GM23338 (cell line): ENCODE measurements at regions not wholly inside any gene's neighbourhood (a gene's known extent, or its start where the extent isn't known, plus 50 kb on each side); places are given as distances from the start of the nearest gene placed in this dataset.

Experiments
- ATAC-seq: fragments of 200-7000 bp; cut with Tn5 transposase; 3 replicates; pipeline ENCODE4 v1.9.1; 2020
- DNase-seq: peaks from one replicate; pipeline ENCODE4 v3.0.0-alpha.2; 2015; ENCODE audit warnings: low spot score
- H2AFZ ChIP-seq: fragments of 200-600 bp; sonication (generic); 2 replicates; pipeline ENCODE4 v1.8.0; 2016; ENCODE audit warnings: antibody characterized with exemption, mild to moderate bottlenecking, moderate library complexity
- H3F3A ChIP-seq: fragments of 200-600 bp; sonication (generic); replicated peaks from 2 replicates; pipeline ENCODE4 v1.8.0; 2017; ENCODE audit warnings: antibody characterized with exemption, mixed run types, low read depth
- H3K27ac ChIP-seq: fragments of 200-600 bp; sonication (generic); 2 replicates; pipeline ENCODE4 v1.6.1; 2016; ENCODE audit warnings: low read depth
- H3K27me3 ChIP-seq: fragments of 200-600 bp; sonication (generic); 2 replicates; pipeline ENCODE4 v1.8.0; 2016; ENCODE audit warnings: mild to moderate bottlenecking, mixed run types, moderate library complexity; ENCODE audit not compliant: insufficient read depth
- H3K36me3 ChIP-seq: fragments of 200-600 bp; sonication (generic); 2 replicates; pipeline ENCODE4 v1.8.0; 2016; ENCODE audit warnings: mild to moderate bottlenecking; ENCODE audit not compliant: insufficient read depth
- H3K4me1 ChIP-seq: fragments of 200-600 bp; sonication (generic); 2 replicates; pipeline ENCODE4 v1.8.0; 2016; ENCODE audit warnings: mild to moderate bottlenecking, moderate library complexity; ENCODE audit not compliant: insufficient read depth
- H3K4me2 ChIP-seq: fragments of 200-600 bp; sonication (generic); 2 replicates; pipeline ENCODE4 v1.7.1; 2017; ENCODE audit warnings: mixed run types
- H3K4me3 ChIP-seq: fragments of 200-600 bp; sonication (generic); 2 replicates; pipeline ENCODE4 v1.6.1; 2016; ENCODE audit warnings: mixed run types
- H3K79me2 ChIP-seq: fragments of 200-600 bp; sonication (generic); replicated peaks from 2 replicates; pipeline ENCODE4 v1.8.0; 2017; ENCODE audit warnings: mild to moderate bottlenecking; ENCODE audit not compliant: insufficient read depth
- H3K9me2 ChIP-seq: fragments of 200-600 bp; sonication (generic); 2 replicates; pipeline ENCODE4 v1.8.0; 2017; ENCODE audit not compliant: insufficient read depth
- H4K20me1 ChIP-seq: fragments of 200-600 bp; sonication (generic); replicated peaks from 2 replicates; pipeline ENCODE4 v1.8.0; 2017; ENCODE audit warnings: mild to moderate bottlenecking; ENCODE audit not compliant: insufficient read depth
- H3K27ac Mint-ChIP-seq: 2 replicates; pipeline ENCODE4 v1.8.0; 2020; ENCODE audit warnings: inconsistent platforms, mild to moderate bottlenecking, moderate library complexity, mixed read lengths
- H3K27me3 Mint-ChIP-seq: 3 replicates; pipeline ENCODE4 v1.8.0; 2022; ENCODE audit warnings: low read depth, mild to moderate bottlenecking, moderate library complexity, mixed read lengths, inconsistent platforms; ENCODE audit not compliant: insufficient read depth, poor library complexity
- H3K36me3 Mint-ChIP-seq: 3 replicates; pipeline ENCODE4 v1.8.0; 2021; ENCODE audit warnings: low read depth, mild to moderate bottlenecking, inconsistent platforms, moderate library complexity, mixed read lengths
- H3K4me1 Mint-ChIP-seq: 3 replicates; pipeline ENCODE4 v1.8.0; 2020; ENCODE audit warnings: mild to moderate bottlenecking, inconsistent platforms, mixed read lengths
- H3K4me3 Mint-ChIP-seq: 3 replicates; pipeline ENCODE4 v1.8.0; 2021; ENCODE audit warnings: moderate library complexity, mild to moderate bottlenecking, inconsistent platforms, mixed read lengths
- H3K9me3 Mint-ChIP-seq: 3 replicates; pipeline ENCODE4 v1.8.0; 2020; ENCODE audit warnings: moderate library complexity, mild to moderate bottlenecking, inconsistent platforms, mixed read lengths
- EZH2 ChIP-seq: fragments of 200-600 bp; sonication (generic); IDR thresholded peaks from one replicate; pipeline ENCODE4 v1.8.0; 2017; ENCODE audit warnings: antibody characterized with exemption, mild to moderate bottlenecking, low read depth; ENCODE audit not compliant: unreplicated experiment
- EZH2phosphoT487 ChIP-seq: fragments of 200-600 bp; sonication (generic); IDR thresholded peaks from one replicate; pipeline ENCODE4 v1.8.1; 2018; ENCODE audit warnings: antibody characterized with exemption; ENCODE audit not compliant: unreplicated experiment
- JUNB ChIP-seq: IDR thresholded peaks from one replicate; pipeline ENCODE4 v1.6.1; 2016; ENCODE audit warnings: antibody characterized with exemption; ENCODE audit not compliant: unreplicated experiment
- NANOG ChIP-seq: IDR thresholded peaks from 2 replicates; pipeline ENCODE4 v1.6.1; 2016; ENCODE audit warnings: antibody characterized with exemption, borderline replicate concordance
- POLR2AphosphoS5 ChIP-seq: IDR thresholded peaks from 2 replicates; pipeline ENCODE4 v1.6.1; 2016; ENCODE audit warnings: antibody characterized with exemption, low read depth
- REST ChIP-seq: IDR thresholded peaks from one replicate; pipeline ENCODE4 v1.6.1; 2018; ENCODE audit warnings: antibody characterized with exemption; ENCODE audit not compliant: unreplicated experiment
- STAT1 ChIP-seq: IDR thresholded peaks from one replicate; pipeline ENCODE4 v1.6.1; 2016; ENCODE audit warnings: antibody characterized with exemption; ENCODE audit not compliant: unreplicated experiment
- ZNF331 ChIP-seq: fragments of 250-450 bp; sonication (Bioruptor Pico); IDR thresholded peaks from 2 replicates; pipeline ENCODE4 v1.5.0; 2020; ENCODE audit warnings: low read depth, mild to moderate bottlenecking, moderate library complexity
- TF ChIP-seq, protein P1 (sequence below), 2 experiments: fragments of 200-600 bp in 1 of 2; sonication (generic) in 1 of 2; conservative IDR thresholded peaks; 2 replicates each; pipeline versions ENCODE4 v1.5.1 to v1.6.1; 2016 to 2017; ENCODE audit warnings: antibody characterized with exemption in 2 of 2, low read depth in 2 of 2, mild to moderate bottlenecking in 2 of 2, moderate library complexity in 1 of 2
- TF ChIP-seq, protein P2 (sequence below): fragments of 250-450 bp; sonication (Bioruptor Pico); IDR thresholded peaks from 2 replicates; pipeline ENCODE4 v1.5.0; 2020; ENCODE audit warnings: mild to moderate bottlenecking, moderate library complexity

- TF ChIP-seq, protein P1, sequence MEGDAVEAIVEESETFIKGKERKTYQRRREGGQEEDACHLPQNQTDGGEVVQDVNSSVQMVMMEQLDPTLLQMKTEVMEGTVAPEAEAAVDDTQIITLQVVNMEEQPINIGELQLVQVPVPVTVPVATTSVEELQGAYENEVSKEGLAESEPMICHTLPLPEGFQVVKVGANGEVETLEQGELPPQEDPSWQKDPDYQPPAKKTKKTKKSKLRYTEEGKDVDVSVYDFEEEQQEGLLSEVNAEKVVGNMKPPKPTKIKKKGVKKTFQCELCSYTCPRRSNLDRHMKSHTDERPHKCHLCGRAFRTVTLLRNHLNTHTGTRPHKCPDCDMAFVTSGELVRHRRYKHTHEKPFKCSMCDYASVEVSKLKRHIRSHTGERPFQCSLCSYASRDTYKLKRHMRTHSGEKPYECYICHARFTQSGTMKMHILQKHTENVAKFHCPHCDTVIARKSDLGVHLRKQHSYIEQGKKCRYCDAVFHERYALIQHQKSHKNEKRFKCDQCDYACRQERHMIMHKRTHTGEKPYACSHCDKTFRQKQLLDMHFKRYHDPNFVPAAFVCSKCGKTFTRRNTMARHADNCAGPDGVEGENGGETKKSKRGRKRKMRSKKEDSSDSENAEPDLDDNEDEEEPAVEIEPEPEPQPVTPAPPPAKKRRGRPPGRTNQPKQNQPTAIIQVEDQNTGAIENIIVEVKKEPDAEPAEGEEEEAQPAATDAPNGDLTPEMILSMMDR (conservative IDR thresholded peaks at IDR 0.05; ENCODE audit: low read depth in 2 of 2) = no peak
- TF ChIP-seq JUNB = no peak
- TF ChIP-seq NANOG = no peak
- TF ChIP-seq REST = no peak
- TF ChIP-seq EZH2 = no peak
- TF ChIP-seq EZH2phosphoT487 = no peak
These were observed 1498.3 kb downstream of the CDH11 start (continued) for GRCh38 chr16:63623551-63624039.

DNA sequence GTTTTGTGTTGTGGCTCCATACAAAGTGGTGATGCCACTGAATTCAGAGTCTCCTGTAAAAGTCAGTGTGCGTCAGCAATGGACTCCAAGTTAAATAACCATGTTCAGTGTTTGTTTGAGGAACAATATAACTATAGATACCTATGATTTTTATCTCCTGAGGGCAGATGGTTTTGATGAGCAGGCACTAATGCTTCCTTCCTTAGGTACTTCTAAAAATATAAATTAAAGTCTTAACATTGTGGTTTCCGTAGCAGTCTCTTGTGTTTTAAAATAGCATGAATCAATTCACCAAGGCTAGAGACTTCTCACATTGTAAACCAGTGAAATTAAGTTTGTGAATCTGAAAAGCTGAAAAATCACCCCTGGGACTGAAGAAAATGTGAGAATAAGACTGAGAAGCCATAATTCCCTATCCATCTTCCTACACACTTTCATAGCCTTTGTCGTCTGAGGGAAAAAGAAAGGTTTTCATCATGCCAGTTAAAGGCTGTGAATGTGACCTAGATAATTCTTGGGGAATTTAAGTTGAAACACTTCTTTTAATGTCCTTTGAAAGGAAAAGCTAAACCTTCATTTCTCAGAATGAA is 1502.9 kb downstream of the CDH11 start:
- Histone ChIP-seq H3K4me3 (no peak overlapping the region), H4K20me1 (no peaks in the 10 kb centered on the region), H3K27me3 (peaks cover 7% of the 10 kb centered on the region; the same call in 1 of the 2 replicates), H3K9me2 (0 out of 2 replicates have a peak, but pooled peaks cover 3% of the 10 kb centered on the region), H2AFZ (no peak overlapping the region), H3F3A (no peaks in the 10 kb centered on the region), H3K4me2 (no peak overlapping the region), H3K4me1 (no peaks in the 10 kb centered on the region), H3K36me3 (no peaks in the 10 kb centered on the region), H3K27ac (no peak overlapping the region), H3K79me2 (no peaks in the 10 kb centered on the region)
- H3K36me3 Mint-ChIP-seq = peaks cover 4% of the 10 kb centered on the region; the same call in 1 of the 3 replicates
- H3K9me3 Mint-ChIP-seq = peaks cover 4% of the 10 kb centered on the region; the same call in 1 of the 3 replicates
- no peak overlapping the region for H3K27ac Mint-ChIP-seq
- peaks cover 3% of the 10 kb centered on the region for H3K27me3 Mint-ChIP-seq
- no peak for ATAC-seq
- no peak for DNase-seq
- no peak overlapping the region for H3K4me3 Mint-ChIP-seq
- H3K4me1 Mint-ChIP-seq = no peaks in the 10 kb centered on the region
- TF ChIP-seq EZH2phosphoT487 (no peak), POLR2AphosphoS5 (no peak), ZNF331 (no peak), EZH2 (no peak), NANOG (no peak), STAT1 (no peak), JUNB (no peak)
- TF ChIP-seq, protein P2, sequence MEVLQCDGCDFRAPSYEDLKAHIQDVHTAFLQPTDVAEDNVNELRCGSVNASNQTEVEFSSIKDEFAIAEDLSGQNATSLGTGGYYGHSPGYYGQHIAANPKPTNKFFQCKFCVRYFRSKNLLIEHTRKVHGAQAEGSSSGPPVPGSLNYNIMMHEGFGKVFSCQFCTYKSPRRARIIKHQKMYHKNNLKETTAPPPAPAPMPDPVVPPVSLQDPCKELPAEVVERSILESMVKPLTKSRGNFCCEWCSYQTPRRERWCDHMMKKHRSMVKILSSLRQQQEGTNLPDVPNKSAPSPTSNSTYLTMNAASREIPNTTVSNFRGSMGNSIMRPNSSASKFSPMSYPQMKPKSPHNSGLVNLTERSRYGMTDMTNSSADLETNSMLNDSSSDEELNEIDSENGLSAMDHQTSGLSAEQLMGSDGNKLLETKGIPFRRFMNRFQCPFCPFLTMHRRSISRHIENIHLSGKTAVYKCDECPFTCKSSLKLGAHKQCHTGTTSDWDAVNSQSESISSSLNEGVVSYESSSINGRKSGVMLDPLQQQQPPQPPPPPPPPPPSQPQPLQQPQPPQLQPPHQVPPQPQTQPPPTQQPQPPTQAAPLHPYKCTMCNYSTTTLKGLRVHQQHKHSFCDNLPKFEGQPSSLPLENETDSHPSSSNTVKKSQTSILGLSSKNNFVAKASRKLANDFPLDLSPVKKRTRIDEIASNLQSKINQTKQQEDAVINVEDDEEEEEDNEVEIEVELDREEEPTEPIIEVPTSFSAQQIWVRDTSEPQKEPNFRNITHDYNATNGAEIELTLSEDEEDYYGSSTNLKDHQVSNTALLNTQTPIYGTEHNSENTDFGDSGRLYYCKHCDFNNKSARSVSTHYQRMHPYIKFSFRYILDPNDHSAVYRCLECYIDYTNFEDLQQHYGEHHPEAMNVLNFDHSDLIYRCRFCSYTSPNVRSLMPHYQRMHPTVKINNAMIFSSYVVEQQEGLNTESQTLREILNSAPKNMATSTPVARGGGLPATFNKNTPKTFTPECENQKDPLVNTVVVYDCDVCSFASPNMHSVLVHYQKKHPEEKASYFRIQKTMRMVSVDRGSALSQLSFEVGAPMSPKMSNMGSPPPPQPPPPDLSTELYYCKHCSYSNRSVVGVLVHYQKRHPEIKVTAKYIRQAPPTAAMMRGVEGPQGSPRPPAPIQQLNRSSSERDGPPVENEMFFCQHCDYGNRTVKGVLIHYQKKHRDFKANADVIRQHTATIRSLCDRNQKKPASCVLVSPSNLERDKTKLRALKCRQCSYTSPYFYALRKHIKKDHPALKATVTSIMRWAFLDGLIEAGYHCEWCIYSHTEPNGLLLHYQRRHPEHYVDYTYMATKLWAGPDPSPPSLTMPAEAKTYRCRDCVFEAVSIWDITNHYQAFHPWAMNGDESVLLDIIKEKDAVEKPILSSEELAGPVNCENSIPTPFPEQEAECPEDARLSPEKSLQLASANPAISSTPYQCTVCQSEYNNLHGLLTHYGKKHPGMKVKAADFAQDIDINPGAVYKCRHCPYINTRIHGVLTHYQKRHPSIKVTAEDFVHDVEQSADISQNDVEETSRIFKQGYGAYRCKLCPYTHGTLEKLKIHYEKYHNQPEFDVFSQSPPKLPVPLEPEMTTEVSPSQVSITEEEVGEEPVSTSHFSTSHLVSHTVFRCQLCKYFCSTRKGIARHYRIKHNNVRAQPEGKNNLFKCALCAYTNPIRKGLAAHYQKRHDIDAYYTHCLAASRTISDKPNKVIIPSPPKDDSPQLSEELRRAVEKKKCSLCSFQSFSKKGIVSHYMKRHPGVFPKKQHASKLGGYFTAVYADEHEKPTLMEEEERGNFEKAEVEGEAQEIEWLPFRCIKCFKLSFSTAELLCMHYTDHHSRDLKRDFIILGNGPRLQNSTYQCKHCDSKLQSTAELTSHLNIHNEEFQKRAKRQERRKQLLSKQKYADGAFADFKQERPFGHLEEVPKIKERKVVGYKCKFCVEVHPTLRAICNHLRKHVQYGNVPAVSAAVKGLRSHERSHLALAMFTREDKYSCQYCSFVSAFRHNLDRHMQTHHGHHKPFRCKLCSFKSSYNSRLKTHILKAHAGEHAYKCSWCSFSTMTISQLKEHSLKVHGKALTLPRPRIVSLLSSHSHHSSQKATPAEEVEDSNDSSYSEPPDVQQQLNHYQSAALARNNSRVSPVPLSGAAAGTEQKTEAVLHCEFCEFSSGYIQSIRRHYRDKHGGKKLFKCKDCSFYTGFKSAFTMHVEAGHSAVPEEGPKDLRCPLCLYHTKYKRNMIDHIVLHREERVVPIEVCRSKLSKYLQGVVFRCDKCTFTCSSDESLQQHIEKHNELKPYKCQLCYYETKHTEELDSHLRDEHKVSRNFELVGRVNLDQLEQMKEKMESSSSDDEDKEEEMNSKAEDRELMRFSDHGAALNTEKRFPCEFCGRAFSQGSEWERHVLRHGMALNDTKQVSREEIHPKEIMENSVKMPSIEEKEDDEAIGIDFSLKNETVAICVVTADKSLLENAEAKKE (CRISPR knock-in tag) = no peak
